Ectodermal cell (in vitro differentiated cells): ENCODE measurements at regions not wholly inside any gene's neighbourhood (a gene's known extent, or its start where the extent isn't known, plus 50 kb on each side); places are given as distances from the start of the nearest gene placed in this dataset.

ENCODE experiments used
- H3K27ac ChIP-seq: 2 replicates; pipeline ENCODE4 v1.7.0; 2013; ENCODE audit warnings: mild to moderate bottlenecking, low read depth, low read length; ENCODE audit not compliant: insufficient read depth, poor library complexity, severe bottlenecking
- H3K27me3 ChIP-seq: 2 replicates; pipeline ENCODE4 v1.7.0; 2013; ENCODE audit warnings: mild to moderate bottlenecking, low read length; ENCODE audit not compliant: insufficient read depth, control insufficient read depth, poor library complexity, severe bottlenecking
- H3K36me3 ChIP-seq: one replicate; pipeline ENCODE4 v1.7.0; 2013; ENCODE audit warnings: low read length; ENCODE audit not compliant: control insufficient read depth, insufficient read depth
- H3K4me1 ChIP-seq: one replicate; pipeline ENCODE4 v1.7.0; 2013; ENCODE audit warnings: low read length; ENCODE audit not compliant: control insufficient read depth, insufficient read depth
- H3K4me3 ChIP-seq: 2 replicates; pipeline ENCODE4 v1.7.0; 2013; ENCODE audit warnings: low read depth, low read length, control low read depth; ENCODE audit not compliant: insufficient read depth
- H3K9me3 ChIP-seq: 2 replicates; pipeline ENCODE4 v1.7.0; 2013; ENCODE audit warnings: mild to moderate bottlenecking, low read length, moderate library complexity; ENCODE audit not compliant: control insufficient read depth
- WGBS, 2 experiments: methylation state at CpG; one replicate each; pipeline ENCODE4 v1.1.7; 2013; ENCODE audit warnings: missing lambda C conversion rate in 2 of 2; 5-methylcytosine and 5-hydroxymethylcytosine counted together

DNA sequence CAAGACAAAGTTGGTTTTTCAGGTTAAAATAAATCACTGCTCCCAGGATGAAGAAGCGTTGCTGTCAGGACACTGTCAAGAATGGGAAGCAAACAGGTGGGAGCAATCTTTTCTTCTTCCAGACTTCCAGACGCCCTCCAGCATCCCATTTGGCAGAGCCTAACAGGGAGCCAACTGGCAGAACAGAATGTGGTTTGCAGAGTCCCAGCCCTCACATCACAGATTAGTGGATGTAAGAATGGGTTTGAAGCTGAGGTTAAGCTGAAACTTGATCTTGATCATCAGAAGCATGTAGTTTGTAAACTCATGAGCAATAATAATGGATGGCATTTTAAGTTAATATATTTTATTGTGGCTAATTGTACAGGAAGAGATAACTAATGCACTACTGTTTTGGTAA, 636.4 kb downstream of the SLC6A15 start:
- Histone ChIP-seq H3K4me1 (no peaks in the 10 kb centered on the region), H3K36me3 (no peaks in the 10 kb centered on the region), H3K9me3 (no peaks in the 10 kb centered on the region), H3K27me3 (no peaks in the 10 kb centered on the region), H3K27ac (no peak overlapping the region), H3K4me3 (no peak overlapping the region)
- WGBS, 2 experiments = 92% methylated on average over 2 of the region's 2 CpGs

DNA sequence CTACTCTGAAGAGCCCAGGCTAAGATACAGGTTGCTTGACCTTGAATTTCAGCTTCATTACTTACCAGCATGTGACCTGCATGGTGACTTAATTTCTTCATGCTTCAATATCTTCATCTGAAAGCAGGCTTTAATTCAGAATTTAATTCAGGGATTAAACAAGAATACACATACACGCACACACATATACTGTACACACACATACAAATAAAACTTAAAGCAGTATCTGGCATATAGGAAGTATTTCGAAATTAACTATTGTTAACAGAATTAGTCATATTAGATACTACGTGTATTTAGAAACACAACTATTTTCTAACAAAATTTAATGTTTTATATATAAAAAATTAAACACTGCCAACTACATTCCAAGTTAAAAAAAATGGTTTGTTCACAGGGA, 640.3 kb downstream of the SLC6A15 start:
- Histone ChIP-seq H3K27ac (no peak overlapping the region), H3K27me3 (no peaks in the 10 kb centered on the region), H3K4me1 (no peaks in the 10 kb centered on the region), H3K9me3 (no peaks in the 10 kb centered on the region), H3K36me3 (no peaks in the 10 kb centered on the region), H3K4me3 (no peak overlapping the region)
- WGBS, 2 experiments = 100% methylated on average over 1 of the region's 3 CpGs

- no peaks in the 10 kb centered on the region for H3K36me3 ChIP-seq
- H3K4me1 ChIP-seq = no peaks in the 10 kb centered on the region
- no peak overlapping the region for H3K4me3 ChIP-seq
- no peaks in the 10 kb centered on the region for H3K9me3 ChIP-seq
- no peaks in the 10 kb centered on the region for H3K27me3 ChIP-seq
- no peak overlapping the region for H3K27ac ChIP-seq
- WGBS, 2 experiments = 43 to 49% methylated on average over 8 of the region's 8 CpGs
Measured at GRCh38 chr12:84270470-84271140, 642.0 kb downstream of the SLC6A15 start.

DNA sequence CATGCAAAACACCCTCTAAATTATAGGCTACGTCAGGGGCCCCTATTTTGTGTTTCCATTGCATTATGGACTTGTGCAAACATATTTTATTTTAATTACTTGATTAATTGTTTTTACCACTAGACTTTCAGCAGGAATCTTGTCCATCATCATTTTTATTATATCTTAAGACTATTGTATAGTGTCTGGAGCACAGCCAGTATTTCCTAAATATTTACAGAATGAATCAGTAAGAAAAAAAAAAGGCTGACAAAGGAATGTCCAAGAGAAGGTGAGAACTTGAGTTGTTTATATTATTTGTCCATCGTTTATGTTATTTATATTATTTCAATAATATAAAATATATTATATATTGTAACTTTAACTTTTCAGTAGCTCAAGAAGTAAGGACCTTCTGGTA, 664.7 kb downstream of the SLC6A15 start:
- Histone ChIP-seq H3K27ac (no peak overlapping the region), H3K27me3 (no peaks in the 10 kb centered on the region), H3K4me1 (no peaks in the 10 kb centered on the region), H3K4me3 (no peak overlapping the region), H3K9me3 (no peaks in the 10 kb centered on the region), H3K36me3 (no peaks in the 10 kb centered on the region)
- 80 to 100% methylated on average over 1 of the region's 2 CpGs for WGBS, 2 experiments

- Histone ChIP-seq H3K9me3 (no peaks in the 10 kb centered on the region), H3K4me3 (no peak overlapping the region), H3K4me1 (no peaks in the 10 kb centered on the region), H3K27ac (no peak overlapping the region), H3K27me3 (no peaks in the 10 kb centered on the region), H3K36me3 (no peaks in the 10 kb centered on the region)
- 85 to 88% methylated on average over 4 of the region's 4 CpGs for WGBS, 2 experiments
Measured at GRCh38 chr12:84243686-84244085, 668.9 kb downstream of the SLC6A15 start.

DNA sequence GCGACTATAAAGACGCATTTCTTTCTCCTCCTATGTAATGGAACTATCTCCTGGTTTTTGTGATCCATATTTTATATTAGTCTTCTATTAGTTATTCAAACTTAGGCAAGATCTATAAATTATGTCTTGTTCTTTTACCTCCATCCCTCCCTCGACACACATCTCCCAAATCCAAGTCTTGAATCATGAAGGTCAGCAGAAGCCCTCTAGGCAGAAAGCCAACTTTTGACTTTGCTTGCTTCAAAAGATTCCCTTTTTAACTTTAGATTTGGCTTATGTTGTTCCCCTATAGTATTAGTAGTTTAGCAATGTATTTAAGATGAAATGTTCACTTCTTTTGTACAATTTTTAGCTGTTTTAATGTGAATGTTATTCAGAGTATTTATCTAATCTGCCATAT, 689.8 kb downstream of the SLC6A15 start:
- Histone ChIP-seq H3K4me1 (no peaks in the 10 kb centered on the region), H3K27ac (no peak overlapping the region), H3K9me3 (no peaks in the 10 kb centered on the region), H3K27me3 (no peaks in the 10 kb centered on the region), H3K36me3 (no peaks in the 10 kb centered on the region), H3K4me3 (no peak overlapping the region)
- 85 to 91% methylated on average over 1 of the region's 3 CpGs for WGBS, 2 experiments

- H3K27me3 ChIP-seq = no peaks in the 10 kb centered on the region
- no peaks in the 10 kb centered on the region for H3K9me3 ChIP-seq
- H3K4me1 ChIP-seq = no peaks in the 10 kb centered on the region
- H3K4me3 ChIP-seq = no peak overlapping the region
- H3K36me3 ChIP-seq = no peaks in the 10 kb centered on the region
- no peak overlapping the region for H3K27ac ChIP-seq
- 80% methylated on average over 1 of the region's 1 CpG; no CpG with 5 or more reads in 1 of the 2 experiments for WGBS, 2 experiments
Measured at GRCh38 chr12:84218406-84218805, 694.2 kb downstream of the SLC6A15 start.

DNA sequence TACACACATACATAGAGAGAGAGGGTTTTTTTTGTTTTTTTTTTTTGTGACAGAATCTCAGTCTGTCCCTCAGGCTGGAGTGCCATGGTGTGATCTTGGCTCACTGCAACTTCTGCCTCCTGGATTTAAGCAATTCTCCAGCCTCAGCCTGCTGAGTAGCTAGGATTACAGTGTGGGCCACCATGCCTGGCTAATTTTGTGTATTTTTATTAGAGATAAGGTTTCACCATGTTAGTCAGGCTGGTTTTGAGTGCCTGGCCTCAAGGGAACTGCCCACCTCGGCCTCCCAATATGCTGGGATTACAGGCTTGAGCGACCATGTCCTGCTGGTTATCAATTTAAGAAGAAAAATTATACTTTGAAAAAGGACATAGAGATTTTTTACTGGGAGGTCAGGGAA, 710.6 kb downstream of the SLC6A15 start:
- Histone ChIP-seq H3K27ac (no peak overlapping the region), H3K4me3 (no peak overlapping the region), H3K4me1 (no peaks in the 10 kb centered on the region), H3K36me3 (no peaks in the 10 kb centered on the region), H3K27me3 (no peaks in the 10 kb centered on the region), H3K9me3 (no peaks in the 10 kb centered on the region)
- WGBS, 2 experiments = 90 to 100% methylated on average over 2 of the region's 2 CpGs

GRCh38 chr12:84198294-84198946, 714.2 kb downstream of the SLC6A15 start:
- no peaks in the 10 kb centered on the region for H3K36me3 ChIP-seq
- H3K27me3 ChIP-seq = no peaks in the 10 kb centered on the region
- no peaks in the 10 kb centered on the region for H3K9me3 ChIP-seq
- H3K4me3 ChIP-seq = no peak overlapping the region
- WGBS, 2 experiments = 83 to 89% methylated on average over 4 to 6 of the region's 6 CpGs
- H3K27ac ChIP-seq = no peak overlapping the region
- H3K4me1 ChIP-seq = no peaks in the 10 kb centered on the region

- Histone ChIP-seq H3K4me1 (no peaks in the 10 kb centered on the region), H3K9me3 (no peaks in the 10 kb centered on the region), H3K27me3 (no peaks in the 10 kb centered on the region), H3K27ac (no peak overlapping the region), H3K4me3 (no peak overlapping the region), H3K36me3 (no peaks in the 10 kb centered on the region)
- 71 to 75% methylated on average over 3 of the region's 3 CpGs for WGBS, 2 experiments
Measured at GRCh38 chr12:84191779-84192178, 720.8 kb downstream of the SLC6A15 start.
